Endothelial cell of umbilical vein (primary cell): ENCODE measurements at regions not wholly inside any gene's neighbourhood (a gene's known extent, or its start where the extent isn't known, plus 50 kb on each side); places are given as distances from the start of the nearest gene placed in this dataset.

Experiments
- BruUV-seq: library from RNA; stranded (reverse); fragments of 400-500 nt; replicated peaks from 2 replicates; lab custom pipeline; 2021; lab: Mats Ljungman, UMichigan
- CTCF ChIA-PET: fragments of 300-600, 350-600 bp; sonication (Branson Sonifier 250); formaldehyde crosslinking; loops from one replicate; lab custom pipeline; 2021; ENCODE audit warnings: antibody characterized with exemption, inconsistent platforms; lab: Charles Lee
- POLR2A ChIA-PET: fragments of 300-600, 350-600 bp; sonication (Branson Sonifier 250); formaldehyde crosslinking; loops from one replicate; lab custom pipeline; 2021; ENCODE audit warnings: antibody characterized with exemption, inconsistent platforms; lab: Charles Lee
- DNase-seq: peaks from one replicate; pipeline ENCODE4 v3.0.0-alpha.2; 2011; ENCODE audit warnings: low read depth, low spot score
- FAIRE-seq: peaks from 2 replicates; lab custom pipeline; 2011; peaks lifted over from hg19 to GRCh38; lab: Jason Lieb, UNC
- H2AFZ ChIP-seq: 2 replicates; pipeline ENCODE4 v1.6.0; 2012; ENCODE audit warnings: low read depth, low read length, control low read depth, inconsistent platforms
- H3K27ac ChIP-seq: 2 replicates; pipeline ENCODE4 v1.5.1; 2011; ENCODE audit warnings: low read depth, mild to moderate bottlenecking, control low read depth, low read length, moderate library complexity; ENCODE audit not compliant: insufficient read depth
- H3K27me3 ChIP-seq, 2 experiments: 2 replicates each; pipeline versions ENCODE4 v1.6.0 to v1.6.1; 2011; ENCODE audit warnings: low read length in 2 of 2, mixed read lengths in 1 of 2; ENCODE audit not compliant: control insufficient read depth in 2 of 2, insufficient read depth in 2 of 2
- H3K36me3 ChIP-seq, 2 experiments: 2 replicates in 1 of 2; 3 replicates in 1 of 2; pipeline ENCODE4 v1.5.1; 2011; ENCODE audit warnings: low read length in 2 of 2, mild to moderate bottlenecking in 1 of 2, moderate library complexity in 1 of 2; ENCODE audit not compliant: control insufficient read depth in 2 of 2, insufficient read depth in 2 of 2; ENCODE audit errors: extremely low read depth in 1 of 2
- H3K4me1 ChIP-seq: 3 replicates; pipeline ENCODE4 v1.5.1; 2011; ENCODE audit warnings: mild to moderate bottlenecking, low read length; ENCODE audit not compliant: control insufficient read depth, insufficient read depth; ENCODE audit errors: extremely low read depth
- H3K4me2 ChIP-seq: 2 replicates; pipeline ENCODE4 v1.6.1; 2011; ENCODE audit warnings: low read length, control low read depth, mixed read lengths; ENCODE audit not compliant: insufficient read depth
- H3K4me3 ChIP-seq, 3 experiments: fragments of 200-600 bp in 1 of 3; sonication (generic), shearing (Covaris generic) in 1 of 3; replicated peaks in 1 of 3; 2 replicates each; pipeline ENCODE4 v1.5.1; 2011 to 2016; ENCODE audit warnings: control low read depth in 3 of 3, low read length in 3 of 3, mild to moderate bottlenecking in 2 of 3, inconsistent platforms in 1 of 3, low read depth in 1 of 3, moderate library complexity in 1 of 3; ENCODE audit not compliant: insufficient read depth in 1 of 3
- H3K79me2 ChIP-seq: 2 replicates; pipeline ENCODE4 v1.6.0; 2012; ENCODE audit warnings: low read length, inconsistent platforms; ENCODE audit not compliant: control insufficient read depth, insufficient read depth
- H3K9ac ChIP-seq: replicated peaks from 2 replicates; pipeline ENCODE3; 2011; ENCODE audit warnings: low read length, control low read depth; ENCODE audit not compliant: insufficient read depth; ENCODE audit errors: extremely low read depth
- H3K9me1 ChIP-seq: replicated peaks from 3 replicates; pipeline ENCODE4 v1.6.0; 2011; ENCODE audit warnings: mild to moderate bottlenecking, low read length; ENCODE audit not compliant: control insufficient read depth, insufficient read depth; ENCODE audit errors: extremely low read depth
- H3K9me3 ChIP-seq: replicated peaks from 2 replicates; pipeline ENCODE4 v1.5.1; 2012; ENCODE audit warnings: low read length, inconsistent platforms; ENCODE audit not compliant: control insufficient read depth, insufficient read depth
- H4K20me1 ChIP-seq: replicated peaks from 2 replicates; pipeline ENCODE3; 2011; ENCODE audit warnings: mild to moderate bottlenecking, low read length; ENCODE audit not compliant: control insufficient read depth, insufficient read depth; ENCODE audit errors: extremely low read depth
- CTCF ChIP-seq, 2 donors: IDR thresholded peaks; 1 replicate in 1 of 2; 2 replicates in 1 of 2; pipeline ENCODE4 v1.5.1; 2011; ENCODE audit warnings: low read length in 2 of 2, mild to moderate bottlenecking in 2 of 2, moderate library complexity in 2 of 2, control low read depth in 1 of 2, inconsistent platforms in 1 of 2, low read depth in 1 of 2; ENCODE audit not compliant: insufficient read depth in 1 of 2; ENCODE audit errors: extremely low read depth in 1 of 2
- EZH2 ChIP-seq: IDR thresholded peaks from 2 replicates; pipeline ENCODE4 v1.6.1; 2012; ENCODE audit warnings: borderline replicate concordance, low read depth, mild to moderate bottlenecking, moderate library complexity, low read length, inconsistent platforms; ENCODE audit not compliant: severe bottlenecking
- FOS ChIP-seq: IDR thresholded peaks from 2 replicates; pipeline ENCODE4 v1.6.1; 2011; ENCODE audit warnings: mild to moderate bottlenecking, low read length, moderate library complexity, borderline replicate concordance; ENCODE audit not compliant: insufficient read depth
- GATA2 ChIP-seq: IDR thresholded peaks from 2 replicates; pipeline ENCODE4 v1.7.0; 2011; ENCODE audit warnings: low read depth, mild to moderate bottlenecking, moderate library complexity, mixed read lengths, low read length; ENCODE audit not compliant: insufficient read length, insufficient read depth
- JUN ChIP-seq: IDR thresholded peaks from 2 replicates; pipeline ENCODE4 v1.6.1; 2011; ENCODE audit warnings: borderline replicate concordance, low read depth; ENCODE audit not compliant: insufficient read length, insufficient read depth
- MAX ChIP-seq: IDR thresholded peaks from 2 replicates; pipeline ENCODE4 v1.6.1; 2011; ENCODE audit not compliant: insufficient read depth, insufficient read length
- MYC ChIP-seq: IDR thresholded peaks from one replicate; pipeline ENCODE4 v1.6.1; 2011; ENCODE audit warnings: mild to moderate bottlenecking, low read depth, low read length
- POLR2A ChIP-seq: IDR thresholded peaks from 2 replicates; pipeline ENCODE4 v1.6.1; 2012; ENCODE audit warnings: low read depth, mild to moderate bottlenecking, control low read depth, low read length
- POLR2AphosphoS5 ChIP-seq: IDR thresholded peaks from 2 replicates; pipeline ENCODE4 v1.6.1; 2012; ENCODE audit warnings: low read depth, mild to moderate bottlenecking, control low read depth, low read length, moderate library complexity; ENCODE audit not compliant: insufficient read depth
- dilution Hi-C: fragments of 300-500 bp; cut with MboI; formaldehyde crosslinking; loops from one replicate; pipeline ENCODE4 v1.15.0; 2019; ENCODE audit warnings: low sequenced_read_pairs; ENCODE audit not compliant: extremely low pct_ligation_motif_present
- intact Hi-C: fragments of 100-400 bp; cut with micrococcal nuclease; formaldehyde crosslinking; loops from one replicate; pipeline ENCODE4 v1.10.0; 2022

- Histone ChIP-seq H3K79me2 (no peaks in the 10 kb centered on the region), H3K9me3 (no peaks in the 10 kb centered on the region), H3K4me2 (no peak overlapping the region), H4K20me1 (no peaks in the 10 kb centered on the region), H3K27me3 (no peaks in the 10 kb centered on the region), H3K36me3 (no peaks in the 10 kb centered on the region), H3K4me3 (no peak overlapping the region), H3K9me1 (no peaks in the 10 kb centered on the region), H3K4me1 (no peaks in the 10 kb centered on the region), H2AFZ (no peak overlapping the region), H3K9ac (no peak overlapping the region), H3K27ac (no peak overlapping the region)
- no TSS peak for BruUV-seq
- TF ChIP-seq POLR2AphosphoS5 (no peak), MAX (no peak), POLR2A (no peak), EZH2 (no peak), JUN (no peak), CTCF (IDR thresholded peaks at IDR 0.05; ENCODE audit: extremely low read depth in 1 of 2, insufficient read depth in 1 of 2, low read depth in 1 of 2, low read length in 2 of 2) (no peak), MYC (no peak), GATA2 (no peak), FOS (no peak)
- ChIA-PET POLR2A (no interaction called here), CTCF (interaction anchor here (0.7 to 1.4 kb wide), 2 partner anchors 19 to 496 kb away, joined by 3 read pairs; no protein-coding TSS in a partner anchor)
- dilution Hi-C loops (no loop called here), intact Hi-C loops (loop anchor here (5.0 to 10.0 kb wide), 4 partner anchors 78 to 967 kb away; partner anchors contain the start of gene MN1)
- DNase-seq: no peak
- FAIRE-seq: no peak
Observed at GRCh38 chr22:26835023-26835422, 177.6 kb downstream of the MIAT start.
